WTC11 (cell line): ENCODE measurements at regions not wholly inside any gene's neighbourhood (a gene's known extent, or its start where the extent isn't known, plus 50 kb on each side); places are given as distances from the start of the nearest gene placed in this dataset.

Experiments
- ATF3 ChIP-seq: sonication (generic); formaldehyde crosslinking; conservative IDR thresholded peaks from 2 replicates; pipeline ENCODE4 v1.8.1; 2022; ENCODE audit warnings: mild to moderate bottlenecking, missing genetic modification reagents
- CTCF ChIP-seq: fragments of 200-600 bp; IDR thresholded peaks from 2 replicates; pipeline ENCODE4 v1.8.0; 2022; ENCODE audit warnings: antibody characterized with exemption
- IRF1 ChIP-seq: sonication (generic); formaldehyde crosslinking; IDR thresholded peaks from 2 replicates; pipeline ENCODE4 v1.8.0; 2023; ENCODE audit warnings: missing genetic modification reagents
- IRF2 ChIP-seq: sonication (generic); formaldehyde crosslinking; IDR thresholded peaks from 2 replicates; pipeline ENCODE4 v1.8.0; 2022; ENCODE audit warnings: low read depth, missing genetic modification reagents, borderline replicate concordance
- MYBL2 ChIP-seq: sonication (generic); formaldehyde crosslinking; IDR thresholded peaks from 2 replicates; pipeline ENCODE4 v1.8.1; 2023; ENCODE audit warnings: mild to moderate bottlenecking, moderate library complexity, missing genetic modification reagents
- NFE2L1 ChIP-seq: sonication (generic); formaldehyde crosslinking; IDR thresholded peaks from 2 replicates; pipeline ENCODE4 v1.8.1; 2023; ENCODE audit warnings: missing genetic modification reagents
- NFYB ChIP-seq: sonication (generic); formaldehyde crosslinking; conservative IDR thresholded peaks from 2 replicates; pipeline ENCODE4 v1.8.0; 2022; ENCODE audit warnings: low read depth, missing genetic modification reagents
- NR2C2 ChIP-seq: sonication (generic); formaldehyde crosslinking; IDR thresholded peaks from 2 replicates; pipeline ENCODE4 v1.8.0; 2022; ENCODE audit warnings: mild to moderate bottlenecking, missing genetic modification reagents
- ZBTB43 ChIP-seq: sonication (generic); formaldehyde crosslinking; IDR thresholded peaks from 2 replicates; pipeline ENCODE4 v1.8.1; 2023; ENCODE audit warnings: mild to moderate bottlenecking, missing genetic modification reagents
- TF ChIP-seq, protein P1 (sequence below): sonication (generic); formaldehyde crosslinking; IDR thresholded peaks from 2 replicates; pipeline ENCODE4 v1.8.0; 2022; ENCODE audit warnings: mild to moderate bottlenecking, missing genetic modification reagents

DNA sequence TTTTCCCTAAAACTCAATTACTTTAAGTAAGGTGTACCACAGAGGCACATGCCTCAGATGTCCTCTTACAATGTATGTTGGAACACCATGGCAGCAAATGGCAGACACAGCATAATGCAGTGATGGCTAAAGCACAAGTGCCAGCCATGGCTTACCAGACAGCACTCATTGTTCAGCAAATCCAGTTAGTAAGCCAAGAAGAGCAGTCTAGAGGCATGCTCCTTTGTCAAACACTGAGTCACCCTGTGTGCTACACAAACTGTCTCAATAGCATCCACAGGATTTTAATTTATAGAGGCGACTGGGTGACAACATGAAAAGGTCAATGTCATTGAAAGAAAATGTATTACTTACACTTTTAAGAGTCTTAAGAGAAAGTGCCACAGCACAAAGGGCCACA is 140.6 kb downstream of the KCNA4 start:
- TF ChIP-seq CTCF (no peak), NFYB (no peak), IRF2 (CRISPR knock-in tag) (no peak), IRF1 (CRISPR knock-in tag) (no peak), ZBTB43 (CRISPR knock-in tag) (no peak), MYBL2 (CRISPR knock-in tag) (no peak), NFE2L1 (CRISPR knock-in tag) (no peak), NR2C2 (no peak), ATF3 (CRISPR knock-in tag) (no peak)
- TF ChIP-seq, protein P1, sequence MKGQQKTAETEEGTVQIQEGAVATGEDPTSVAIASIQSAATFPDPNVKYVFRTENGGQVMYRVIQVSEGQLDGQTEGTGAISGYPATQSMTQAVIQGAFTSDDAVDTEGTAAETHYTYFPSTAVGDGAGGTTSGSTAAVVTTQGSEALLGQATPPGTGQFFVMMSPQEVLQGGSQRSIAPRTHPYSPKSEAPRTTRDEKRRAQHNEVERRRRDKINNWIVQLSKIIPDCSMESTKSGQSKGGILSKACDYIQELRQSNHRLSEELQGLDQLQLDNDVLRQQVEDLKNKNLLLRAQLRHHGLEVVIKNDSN (CRISPR knock-in tag): no peak
